DMS153 treated with DMSO at 0.1 percent for 48 hours (cell line): ENCODE measurements at regions not wholly inside any gene's neighbourhood (a gene's known extent, or its start where the extent isn't known, plus 50 kb on each side); places are given as distances from the start of the nearest gene placed in this dataset.
"Not testable (repeated sequence)": the region's sequence is repeated elsewhere in the genome, so short reads cannot be mapped to it uniquely, and the experiment has no call there.

ENCODE experiments used
- DNase-seq: peaks from one replicate; lab custom pipeline; 2025; ENCODE audit not compliant: unreplicated experiment; lab: John Stamatoyannopoulos, UW

GRCh38 chr16:58859958-58860669, 126.0 kb upstream of the GOT2 start:
- no peak for DNase-seq

GRCh38 chr16:58858577-58858976, 124.5 kb upstream of the GOT2 start:
- DNase-seq = not testable (repeated sequence)

- DNase-seq = no peak
These were observed 121.3 kb upstream of the GOT2 start for GRCh38 chr16:58855291-58855863.

DNA sequence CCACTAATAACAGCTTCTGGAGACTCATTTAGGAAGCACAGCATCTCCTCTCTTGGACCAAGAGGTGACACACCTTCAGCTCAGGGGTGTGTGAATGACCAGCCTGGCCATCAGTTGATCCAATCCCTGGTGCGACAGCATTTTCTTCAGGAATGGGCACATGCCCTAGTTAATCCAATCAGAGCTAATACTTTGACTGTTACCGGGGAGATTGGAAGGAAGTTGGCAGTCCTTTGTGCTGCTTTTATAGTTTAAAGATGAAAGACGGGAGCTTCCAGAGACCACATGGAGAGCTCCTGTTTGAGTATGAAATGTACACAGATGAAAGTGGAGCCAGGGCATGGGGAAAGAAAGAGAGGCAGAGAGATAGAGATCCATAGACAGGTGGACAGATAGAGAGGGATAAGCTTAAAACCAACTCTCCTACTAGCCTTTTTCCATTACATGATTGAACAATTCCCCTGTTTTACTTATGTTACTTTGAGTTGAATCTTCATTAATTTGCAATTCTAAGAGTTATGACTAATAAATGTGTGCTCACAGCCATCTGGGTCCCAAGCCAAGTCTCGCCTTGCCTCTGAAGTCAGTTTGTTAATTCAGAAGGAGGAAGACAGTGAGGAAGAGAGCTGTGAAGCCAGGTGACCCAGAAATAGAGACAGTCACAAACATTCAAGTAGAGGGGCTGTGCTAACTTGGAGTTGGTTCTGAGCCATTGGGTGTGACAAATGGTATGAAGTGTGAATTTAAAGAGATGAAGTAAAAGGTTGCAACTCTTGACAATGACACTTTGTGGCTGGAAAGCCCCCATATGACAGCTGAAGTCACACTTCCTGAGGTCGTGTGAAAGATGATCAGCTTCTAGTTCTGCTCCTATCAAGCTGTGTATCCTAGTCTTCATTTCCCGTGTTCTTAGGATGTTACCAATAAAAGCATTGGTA, 120.0 kb upstream of the GOT2 start:
- no peak for DNase-seq

DNA sequence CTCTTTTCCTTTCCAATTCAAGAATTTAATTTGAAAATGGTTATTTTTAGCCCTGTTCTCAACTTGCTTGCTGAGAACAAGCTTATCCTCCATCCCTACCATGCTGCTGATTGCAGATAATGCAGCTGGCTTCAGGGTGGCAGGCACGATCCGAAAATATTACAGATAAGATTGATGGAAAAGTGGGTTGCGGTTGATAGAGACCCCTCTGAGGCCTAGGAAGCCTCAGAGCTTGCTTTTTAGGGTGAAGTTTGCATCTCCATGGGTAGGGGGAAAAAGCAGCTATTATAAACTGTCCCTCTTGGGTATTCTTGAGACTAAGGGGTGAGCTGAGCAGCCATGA, 116.5 kb upstream of the GOT2 start:
- no peak for DNase-seq

DNA sequence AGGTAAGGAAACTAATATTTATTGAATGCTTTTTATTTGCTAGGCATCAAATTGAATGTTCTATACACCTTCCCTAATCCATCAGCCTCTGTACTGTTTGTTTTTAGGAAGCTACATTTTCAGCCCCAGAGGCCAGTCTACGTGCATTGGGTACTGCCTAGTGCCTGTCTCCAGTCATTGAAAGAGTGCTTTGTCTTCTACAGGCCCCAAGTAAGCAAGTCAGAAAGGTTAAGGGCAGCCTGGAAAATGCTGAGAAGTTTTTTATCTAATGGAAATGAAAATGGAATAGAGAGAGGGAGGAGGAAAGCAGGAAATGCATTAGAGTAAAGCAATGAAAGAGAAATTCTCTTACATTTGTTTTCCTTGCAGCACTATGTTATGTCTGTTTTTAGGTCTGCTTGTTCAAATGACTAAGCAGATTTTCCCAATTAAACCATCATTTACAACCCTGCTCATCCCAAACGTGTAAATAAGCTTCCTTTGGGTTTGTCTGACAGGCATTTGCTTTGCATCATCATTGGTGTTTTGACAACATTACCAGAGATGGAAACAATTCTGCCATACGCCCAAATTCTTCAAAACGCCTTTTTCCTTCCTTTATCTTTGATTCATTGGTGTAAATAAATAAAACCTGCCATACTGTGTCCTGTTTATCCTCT, 116.0 kb upstream of the GOT2 start:
- no peak for DNase-seq

DNA sequence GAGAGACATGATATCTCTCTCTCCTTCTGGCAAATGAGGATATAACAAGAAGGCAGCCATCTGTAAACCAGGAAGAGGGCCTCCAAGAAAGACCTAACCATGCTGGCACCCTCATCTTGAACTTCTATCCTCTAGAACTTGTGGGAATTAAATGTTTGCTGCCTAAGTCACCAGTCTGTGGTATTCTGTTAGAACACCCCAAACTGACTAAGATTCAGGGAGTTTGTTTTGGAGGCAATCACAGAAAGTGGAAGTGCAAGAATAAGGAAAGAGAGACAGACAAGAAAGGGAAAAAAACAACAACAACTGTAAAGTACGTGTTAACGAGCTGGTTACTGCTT, 114.5 kb upstream of the GOT2 start:
- no peak for DNase-seq

GRCh38 chr16:58847902-58848661, 114.0 kb upstream of the GOT2 start:
- no peak for DNase-seq

DNA sequence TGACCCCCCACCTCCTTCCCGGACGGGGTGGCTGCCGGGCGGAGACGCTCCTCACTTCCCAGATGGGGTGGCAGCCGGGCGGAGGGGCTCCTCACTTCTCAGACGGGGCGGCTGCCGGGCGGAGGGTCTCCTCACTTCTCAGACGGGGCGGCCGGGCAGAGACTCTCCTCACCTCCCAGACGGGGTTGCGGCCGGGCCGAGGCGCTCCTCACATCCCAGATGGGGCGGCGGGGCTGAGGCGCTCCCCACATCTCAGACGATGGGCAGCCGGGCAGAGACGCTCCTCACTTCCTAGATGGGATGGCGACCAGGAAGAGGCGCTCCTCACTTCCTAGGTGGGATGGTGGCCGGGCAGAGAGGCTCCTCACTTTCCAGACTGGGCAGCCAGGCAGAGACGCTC, 112.1 kb upstream of the GOT2 start:
- not testable (repeated sequence) for DNase-seq

GRCh38 chr16:58843675-58844074, 109.6 kb upstream of the GOT2 start:
- DNase-seq = no peak

- DNase-seq = no peak
These were observed 108.6 kb upstream of the GOT2 start for GRCh38 chr16:58842746-58843145.

DNA sequence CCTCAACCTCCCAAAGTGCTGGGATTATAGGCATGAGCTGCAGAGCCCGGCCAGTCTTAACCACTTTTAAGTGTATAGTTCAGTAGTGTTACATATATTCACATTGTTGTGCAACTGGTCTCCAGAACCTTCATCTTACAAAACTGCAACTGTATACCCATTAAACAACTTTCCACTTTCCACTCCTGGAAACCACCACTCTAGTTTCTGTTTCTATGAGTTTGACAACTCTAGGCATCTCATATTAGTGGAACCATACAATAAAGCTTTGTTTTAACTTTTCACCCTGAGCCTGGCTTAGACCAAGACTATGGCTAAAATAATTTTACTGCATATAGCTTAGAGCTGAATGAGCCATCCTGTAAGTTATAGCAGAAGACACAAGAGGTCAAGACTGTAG, 108.0 kb upstream of the GOT2 start:
- DNase-seq = no peak

GRCh38 chr16:58837950-58838349, 103.8 kb upstream of the GOT2 start:
- no peak for DNase-seq

DNA sequence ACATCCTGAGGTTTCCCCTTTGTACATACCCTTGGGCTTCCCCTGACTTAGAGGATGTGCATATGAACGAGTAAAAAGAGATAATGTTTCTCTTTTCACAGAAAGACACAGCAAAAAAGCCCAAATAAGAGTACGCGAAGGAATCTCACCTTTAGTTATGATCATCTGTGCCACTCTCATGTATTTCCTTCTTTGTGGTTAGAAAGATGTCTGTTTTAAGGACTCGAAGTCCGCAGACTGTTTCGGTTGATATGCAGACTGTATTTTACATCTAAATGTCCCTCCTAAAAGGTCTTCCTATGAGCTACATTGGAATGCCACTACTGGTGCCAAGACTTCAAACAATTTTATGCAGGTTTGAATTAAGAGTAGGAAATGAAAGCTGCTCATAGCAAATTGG, 102.3 kb upstream of the GOT2 start:
- DNase-seq = no peak

- DNase-seq = no peak
These were observed 98.3 kb upstream of the GOT2 start for GRCh38 chr16:58832386-58832895.

- DNase-seq = no peak
These were observed 97.3 kb upstream of the GOT2 start for GRCh38 chr16:58831386-58831785.

DNA sequence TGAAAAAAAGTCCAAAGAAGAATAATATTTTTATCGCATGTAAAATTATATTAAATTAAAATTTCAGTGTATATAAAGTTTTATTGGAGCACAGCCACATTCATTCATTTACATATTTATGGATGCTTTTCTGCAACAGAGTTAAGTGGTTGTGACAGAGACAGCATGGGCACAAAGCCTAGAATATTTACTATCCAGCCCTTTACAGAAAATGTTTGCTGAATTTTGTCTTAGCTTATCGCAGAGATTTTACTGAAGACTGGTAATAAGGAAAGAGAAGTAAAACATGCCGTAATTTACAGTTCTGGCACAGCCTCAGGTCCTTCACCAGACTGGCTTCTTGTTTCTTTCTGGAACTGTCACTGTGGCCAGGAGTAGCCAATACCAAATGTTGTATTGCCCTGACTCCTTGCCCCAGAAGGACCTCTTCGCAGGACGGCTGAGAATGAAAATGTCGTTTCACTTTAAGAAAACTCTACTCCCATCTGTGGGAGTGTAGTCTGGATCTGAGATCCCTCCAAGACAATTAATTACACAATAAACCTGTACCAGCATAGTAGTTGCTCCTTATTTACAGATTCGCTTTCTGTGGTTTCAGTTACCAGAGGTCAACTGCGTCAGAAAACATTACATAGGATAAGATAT, 94.9 kb upstream of the GOT2 start:
- DNase-seq = no peak

DNA sequence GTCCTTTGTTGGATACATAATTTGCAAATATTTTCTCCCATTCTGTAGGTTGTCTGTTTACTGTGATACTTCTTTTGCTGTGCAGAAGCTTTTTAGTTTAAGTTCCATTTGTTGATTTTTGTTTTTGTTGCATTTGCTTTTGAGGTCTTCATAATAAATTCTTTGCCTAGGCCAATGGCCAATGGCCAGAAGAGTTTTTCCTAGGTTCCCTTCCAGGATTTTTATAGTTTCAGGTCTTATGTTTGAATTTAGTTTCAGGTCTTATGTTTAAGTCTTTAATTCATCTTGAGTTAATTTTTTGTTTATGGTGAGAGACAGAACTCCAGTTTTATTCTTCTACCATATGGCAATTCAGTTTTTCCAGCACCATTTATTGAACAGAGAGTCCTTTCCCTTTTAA, 90.1 kb upstream of the GOT2 start:
- no peak for DNase-seq

DNA sequence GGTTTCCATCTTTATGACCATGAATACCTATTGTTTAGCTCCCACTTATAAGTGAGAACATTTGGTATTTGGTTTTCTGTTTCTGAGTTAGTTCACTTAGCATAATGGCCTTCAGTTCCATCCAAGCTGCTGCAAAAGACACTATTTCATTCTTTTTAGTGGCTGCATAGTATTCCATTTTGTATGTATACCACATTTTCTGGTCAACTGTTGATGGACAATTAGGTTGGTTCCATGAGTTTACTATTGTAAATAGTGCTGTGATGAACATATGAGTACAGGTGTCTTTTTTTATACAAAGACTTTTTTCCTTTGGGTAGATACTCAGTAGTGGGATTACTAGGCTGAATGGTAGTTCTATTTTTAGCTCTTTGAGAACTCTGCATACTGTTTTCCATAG, 87.8 kb upstream of the GOT2 start:
- DNase-seq = no peak

DNA sequence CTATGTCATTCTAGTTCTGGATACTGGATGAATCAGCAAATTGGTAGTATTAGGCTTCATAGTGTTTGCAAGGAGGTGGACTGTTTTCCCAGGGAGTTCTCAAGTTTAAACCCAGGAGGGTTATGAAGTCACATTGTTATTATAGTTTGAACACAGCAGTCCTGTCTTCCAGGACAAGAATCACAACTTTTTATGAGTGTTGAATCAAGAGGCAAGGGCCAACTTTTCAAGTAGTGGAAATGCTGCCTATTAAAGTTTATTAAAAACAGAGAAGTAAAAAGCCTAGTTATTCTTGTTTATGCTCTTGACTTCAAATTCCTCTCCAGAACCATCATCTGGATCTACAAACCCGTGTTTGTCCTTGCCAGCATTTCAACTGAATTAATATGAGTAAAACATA, 86.3 kb upstream of the GOT2 start:
- no peak for DNase-seq
